ENCODE measurements at regions not wholly inside any gene's neighbourhood (a gene's known extent, or its start where the extent isn't known, plus 50 kb on each side); places are given as distances from the start of the nearest gene placed in this dataset.

DNA sequence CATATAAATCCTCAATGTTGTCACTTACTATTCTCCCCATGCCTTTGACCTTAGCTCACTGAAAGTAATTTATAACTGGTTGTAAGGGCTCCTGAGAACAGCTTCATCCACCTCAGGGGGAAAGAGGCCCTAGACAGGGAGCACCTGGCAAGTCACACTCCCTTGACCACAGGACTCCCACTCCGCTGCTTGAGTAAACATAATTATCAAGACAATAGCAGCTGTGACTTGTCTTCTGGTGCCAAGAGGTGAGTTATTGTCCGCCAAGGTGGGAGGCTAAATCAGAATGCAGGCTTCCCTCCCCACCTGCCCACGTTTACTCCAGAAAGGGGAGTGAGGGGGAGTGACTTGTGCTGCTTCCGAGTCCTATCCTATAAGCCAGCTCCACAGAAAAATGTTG is 230.6 kb upstream of the LRATD1 start:
- Mint-ChIP-seq H3K4me3 (no peak overlapping the region), H3K9me3 (no peaks in the 10 kb centered on the region), H3K36me3 (ENCODE audit: insufficient read depth in 1 of 3, low read depth in 3 of 3) (no peaks in the 10 kb centered on the region; a peak in 2 of 7 replicates), H3K27me3 (ENCODE audit: low read depth) (peaks cover 11% of the 10 kb centered on the region), H3K27ac (peak overlapping the region in 2 of 3 experiments; percentile 59 to 64; a peak in 2 of 7 replicates), H3K4me1 (peaks cover 24 to 35% of the 10 kb centered on the region in 2 experiments)
- no peak overlapping the region for H2AK5ac ChIP-seq (ENCODE audit: insufficient read length, low read length)
- no peaks in the 10 kb centered on the region for H3K9me3 ChIP-seq (ENCODE audit: control insufficient read depth, low read depth, low read length)
- no peak overlapping the region for H3K4me2 ChIP-seq (ENCODE audit: insufficient read depth, insufficient read length, low read length)
- no CpG with 5 or more reads among the region's 4 CpGs for WGBS (ENCODE audit: extremely low coverage, insufficient read length, low lambda C conversion rate)
- no peak overlapping the region for H3K4ac ChIP-seq (ENCODE audit: low read depth, low read length)
- H3K79me2 ChIP-seq (ENCODE audit: insufficient read depth, low read length): no peaks in the 10 kb centered on the region
- no peak overlapping the region for H3K18ac ChIP-seq (ENCODE audit: insufficient read length, low read depth, low read length)
- H4K91ac ChIP-seq (ENCODE audit: insufficient read length, low read depth, low read length): no peak overlapping the region
- H4K8ac ChIP-seq (replicated peaks; ENCODE audit: insufficient read length, low read depth, low read length): no peak overlapping the region
- H3K14ac ChIP-seq (ENCODE audit: insufficient read depth, low read length): no peak overlapping the region
- no peak overlapping the region for H3K9ac ChIP-seq (ENCODE audit: extremely low read depth, insufficient read length, low read length)
- no peaks in the 10 kb centered on the region for H3K23me2 ChIP-seq (ENCODE audit: insufficient read length, low read depth, low read length, poor library complexity, severe bottlenecking)
- no peak overlapping the region for H4K5ac ChIP-seq (ENCODE audit: insufficient read length, low read depth, low read length)
- no peak overlapping the region for H2AFZ ChIP-seq (ENCODE audit: low read length)
- no peak overlapping the region for H3K27ac ChIP-seq (ENCODE audit: insufficient read length, low read depth, low read length)
- no peaks in the 10 kb centered on the region for H3K79me1 ChIP-seq (ENCODE audit: insufficient read depth, low read depth, low read length, poor library complexity, severe bottlenecking)
- H3T11ph ChIP-seq (ENCODE audit: low read length): no peak overlapping the region
- peak; percentile 85 for DNase-seq
- H2BK5ac ChIP-seq (ENCODE audit: insufficient read length, low read length): no peak overlapping the region
- no peak overlapping the region for H2BK15ac ChIP-seq (ENCODE audit: low read depth, low read length)
- H3K4me1 ChIP-seq (ENCODE audit: insufficient read depth, low read length): peaks cover 2% of the 10 kb centered on the region; the same call in 1 of the 2 replicates
- H3K27me3 ChIP-seq (ENCODE audit: insufficient read depth, low read length): no peaks in the 10 kb centered on the region
- H4K20me1 ChIP-seq (ENCODE audit: control insufficient read depth, insufficient read depth, insufficient read length): no peaks in the 10 kb centered on the region
- TF ChIP-seq, protein P1, sequence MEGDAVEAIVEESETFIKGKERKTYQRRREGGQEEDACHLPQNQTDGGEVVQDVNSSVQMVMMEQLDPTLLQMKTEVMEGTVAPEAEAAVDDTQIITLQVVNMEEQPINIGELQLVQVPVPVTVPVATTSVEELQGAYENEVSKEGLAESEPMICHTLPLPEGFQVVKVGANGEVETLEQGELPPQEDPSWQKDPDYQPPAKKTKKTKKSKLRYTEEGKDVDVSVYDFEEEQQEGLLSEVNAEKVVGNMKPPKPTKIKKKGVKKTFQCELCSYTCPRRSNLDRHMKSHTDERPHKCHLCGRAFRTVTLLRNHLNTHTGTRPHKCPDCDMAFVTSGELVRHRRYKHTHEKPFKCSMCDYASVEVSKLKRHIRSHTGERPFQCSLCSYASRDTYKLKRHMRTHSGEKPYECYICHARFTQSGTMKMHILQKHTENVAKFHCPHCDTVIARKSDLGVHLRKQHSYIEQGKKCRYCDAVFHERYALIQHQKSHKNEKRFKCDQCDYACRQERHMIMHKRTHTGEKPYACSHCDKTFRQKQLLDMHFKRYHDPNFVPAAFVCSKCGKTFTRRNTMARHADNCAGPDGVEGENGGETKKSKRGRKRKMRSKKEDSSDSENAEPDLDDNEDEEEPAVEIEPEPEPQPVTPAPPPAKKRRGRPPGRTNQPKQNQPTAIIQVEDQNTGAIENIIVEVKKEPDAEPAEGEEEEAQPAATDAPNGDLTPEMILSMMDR (conservative IDR thresholded peaks at IDR 0.05): no peak
- H3K56ac ChIP-seq (ENCODE audit: insufficient read length, low read depth, low read length): no peak overlapping the region
- no peak overlapping the region for H2BK12ac ChIP-seq (ENCODE audit: insufficient read length, low read depth, low read length)
- H3K23ac ChIP-seq (ENCODE audit: insufficient read length, low read depth, low read length): no peak overlapping the region
- no peak overlapping the region for H2BK20ac ChIP-seq (ENCODE audit: low read depth, low read length, poor library complexity, severe bottlenecking)
- no peak overlapping the region for H2BK120ac ChIP-seq (ENCODE audit: low read depth, low read length, poor library complexity, severe bottlenecking)
